ENCODE measurements at regions not wholly inside any gene's neighbourhood (a gene's known extent, or its start where the extent isn't known, plus 50 kb on each side); places are given as distances from the start of the nearest gene placed in this dataset.

- no peak for TF ChIP-seq ZNF384 (IDR thresholded peaks at IDR 0.05)
- TF ChIP-seq HDGF (IDR thresholded peaks at IDR 0.05; ENCODE audit: borderline replicate concordance) = no peak
- TF ChIP-seq PKNOX1 (IDR thresholded peaks at IDR 0.05) = no peak
- TF ChIP-seq FOXA1 (IDR thresholded peaks at IDR 0.05) = no peak
- TF ChIP-seq TARDBP (IDR thresholded peaks at IDR 0.05) = no peak
- TF ChIP-seq FOXM1 (IDR thresholded peaks at IDR 0.05; ENCODE audit: borderline replicate concordance) = no peak
- no peak for TF ChIP-seq ELF4 (IDR thresholded peaks at IDR 0.05)
- TF ChIP-seq ARNT (IDR thresholded peaks at IDR 0.05) = no peak
- TF ChIP-seq LEF1 (IDR thresholded peaks at IDR 0.05; ENCODE audit: borderline replicate concordance) = no peak
- no peak for TF ChIP-seq FOXK2 (IDR thresholded peaks at IDR 0.05)
- TF ChIP-seq L3MBTL2 (conservative IDR thresholded peaks at IDR 0.05) = no peak
- TF ChIP-seq SP1 (IDR thresholded peaks at IDR 0.05) = no peak
- no peak for TF ChIP-seq SUZ12 (IDR thresholded peaks at IDR 0.05)
- no peak for TF ChIP-seq BHLHE40 (IDR thresholded peaks at IDR 0.05; ENCODE audit: borderline replicate concordance)
- no peak for TF ChIP-seq CTBP1 (IDR thresholded peaks at IDR 0.05; ENCODE audit: borderline replicate concordance)
- no peak for TF ChIP-seq NFRKB (IDR thresholded peaks at IDR 0.05)
- ChIA-PET POLR2A (no interaction called here), CTCF (no interaction called here)
- DNase-seq (ENCODE audit: extremely low spot score) = no peak
Measured at GRCh38 chr18:76219023-76219422, 276.0 kb downstream of the ZNF516 start.

GRCh38 chr18:76216096-76216495 is 278.9 kb downstream of the ZNF516 start:
- no peak for TF ChIP-seq FOXA1 (IDR thresholded peaks at IDR 0.05)
- no peak for TF ChIP-seq LEF1 (IDR thresholded peaks at IDR 0.05; ENCODE audit: borderline replicate concordance)
- TF ChIP-seq NFRKB (IDR thresholded peaks at IDR 0.05) = no peak
- TF ChIP-seq BHLHE40 (IDR thresholded peaks at IDR 0.05; ENCODE audit: borderline replicate concordance) = no peak
- no peak for TF ChIP-seq ZNF384 (IDR thresholded peaks at IDR 0.05)
- no peak for TF ChIP-seq SUZ12 (IDR thresholded peaks at IDR 0.05)
- TF ChIP-seq HDGF (IDR thresholded peaks at IDR 0.05; ENCODE audit: borderline replicate concordance) = no peak
- POLR2A ChIA-PET = no interaction called here
- CTCF ChIA-PET = no interaction called here
- DNase-seq (ENCODE audit: extremely low spot score) = no peak

GRCh38 chr18:76213991-76214390 is 281.1 kb downstream of the ZNF516 start:
- no peak for DNase-seq (ENCODE audit: extremely low spot score)
- ChIA-PET CTCF (no interaction called here), POLR2A (no interaction called here)
- TF ChIP-seq HDGF (IDR thresholded peaks at IDR 0.05; ENCODE audit: borderline replicate concordance) (no peak), NFRKB (IDR thresholded peaks at IDR 0.05) (no peak), SUZ12 (IDR thresholded peaks at IDR 0.05) (no peak), ELF4 (IDR thresholded peaks at IDR 0.05) (no peak), BHLHE40 (IDR thresholded peaks at IDR 0.05; ENCODE audit: borderline replicate concordance) (no peak), FOXA1 (IDR thresholded peaks at IDR 0.05) (no peak), FOXK2 (IDR thresholded peaks at IDR 0.05) (no peak), SP1 (IDR thresholded peaks at IDR 0.05) (no peak), CTBP1 (IDR thresholded peaks at IDR 0.05; ENCODE audit: borderline replicate concordance) (no peak), TARDBP (IDR thresholded peaks at IDR 0.05) (no peak), FOXM1 (IDR thresholded peaks at IDR 0.05; ENCODE audit: borderline replicate concordance) (no peak)

- ChIA-PET CTCF (no interaction called here), POLR2A (no interaction called here)
- TF ChIP-seq HDGF (IDR thresholded peaks at IDR 0.05; ENCODE audit: borderline replicate concordance) = no peak
- no peak for DNase-seq (ENCODE audit: extremely low spot score)
Measured at GRCh38 chr18:76212960-76213359, 282.1 kb downstream of the ZNF516 start.

- CTCF ChIA-PET = no interaction called here
Measured at GRCh38 chr18:76209597-76209996, 285.4 kb downstream of the ZNF516 start.

GRCh38 chr18:76208678-76209306 is 286.2 kb downstream of the ZNF516 start:
- no peak for TF ChIP-seq FOXK2 (IDR thresholded peaks at IDR 0.05)
- no peak for TF ChIP-seq PKNOX1 (IDR thresholded peaks at IDR 0.05)
- no peak for TF ChIP-seq HDGF (IDR thresholded peaks at IDR 0.05; ENCODE audit: borderline replicate concordance)
- no peak for TF ChIP-seq L3MBTL2 (conservative IDR thresholded peaks at IDR 0.05)
- no peak for TF ChIP-seq ZNF384 (IDR thresholded peaks at IDR 0.05)
- TF ChIP-seq CTBP1 (IDR thresholded peaks at IDR 0.05; ENCODE audit: borderline replicate concordance) = no peak
- no peak for TF ChIP-seq ELF4 (IDR thresholded peaks at IDR 0.05)
- no peak for TF ChIP-seq NFRKB (IDR thresholded peaks at IDR 0.05)
- TF ChIP-seq SP1 (IDR thresholded peaks at IDR 0.05) = no peak
- no peak for TF ChIP-seq ARNT (IDR thresholded peaks at IDR 0.05)
- no peak for TF ChIP-seq TARDBP (IDR thresholded peaks at IDR 0.05)
- TF ChIP-seq FOXA1 (IDR thresholded peaks at IDR 0.05) = no peak
- no peak for TF ChIP-seq LEF1 (IDR thresholded peaks at IDR 0.05; ENCODE audit: borderline replicate concordance)
- TF ChIP-seq SUZ12 (IDR thresholded peaks at IDR 0.05) = no peak
- no peak for TF ChIP-seq FOXM1 (IDR thresholded peaks at IDR 0.05; ENCODE audit: borderline replicate concordance)
- no peak for TF ChIP-seq BHLHE40 (IDR thresholded peaks at IDR 0.05; ENCODE audit: borderline replicate concordance)
- ChIA-PET POLR2A (no interaction called here), CTCF (no interaction called here)
- no peak for DNase-seq (ENCODE audit: extremely low spot score)

More at GRCh38 chr18:76209597-76209996, 285.4 kb downstream of the ZNF516 start:
- DNase-seq (ENCODE audit: extremely low spot score) = no peak
- TF ChIP-seq CTBP1 (IDR thresholded peaks at IDR 0.05; ENCODE audit: borderline replicate concordance) = no peak
- no peak for TF ChIP-seq ELF4 (IDR thresholded peaks at IDR 0.05)
- TF ChIP-seq FOXA1 (IDR thresholded peaks at IDR 0.05) = no peak
- TF ChIP-seq LEF1 (IDR thresholded peaks at IDR 0.05; ENCODE audit: borderline replicate concordance) = no peak
- TF ChIP-seq SP1 (IDR thresholded peaks at IDR 0.05) = no peak
- no peak for TF ChIP-seq BHLHE40 (IDR thresholded peaks at IDR 0.05; ENCODE audit: borderline replicate concordance)
- TF ChIP-seq NFRKB (IDR thresholded peaks at IDR 0.05) = no peak
- TF ChIP-seq PKNOX1 (IDR thresholded peaks at IDR 0.05) = no peak
- TF ChIP-seq HDGF (IDR thresholded peaks at IDR 0.05; ENCODE audit: borderline replicate concordance) = no peak
- no peak for TF ChIP-seq TARDBP (IDR thresholded peaks at IDR 0.05)
- POLR2A ChIA-PET = no interaction called here
